ENCODE measurements at regions not wholly inside any gene's neighbourhood (a gene's known extent, or its start where the extent isn't known, plus 50 kb on each side); places are given as distances from the start of the nearest gene placed in this dataset.
A peak's percentile ranks its signal among the peaks of the same experiment; 100 is the strongest.

DNA sequence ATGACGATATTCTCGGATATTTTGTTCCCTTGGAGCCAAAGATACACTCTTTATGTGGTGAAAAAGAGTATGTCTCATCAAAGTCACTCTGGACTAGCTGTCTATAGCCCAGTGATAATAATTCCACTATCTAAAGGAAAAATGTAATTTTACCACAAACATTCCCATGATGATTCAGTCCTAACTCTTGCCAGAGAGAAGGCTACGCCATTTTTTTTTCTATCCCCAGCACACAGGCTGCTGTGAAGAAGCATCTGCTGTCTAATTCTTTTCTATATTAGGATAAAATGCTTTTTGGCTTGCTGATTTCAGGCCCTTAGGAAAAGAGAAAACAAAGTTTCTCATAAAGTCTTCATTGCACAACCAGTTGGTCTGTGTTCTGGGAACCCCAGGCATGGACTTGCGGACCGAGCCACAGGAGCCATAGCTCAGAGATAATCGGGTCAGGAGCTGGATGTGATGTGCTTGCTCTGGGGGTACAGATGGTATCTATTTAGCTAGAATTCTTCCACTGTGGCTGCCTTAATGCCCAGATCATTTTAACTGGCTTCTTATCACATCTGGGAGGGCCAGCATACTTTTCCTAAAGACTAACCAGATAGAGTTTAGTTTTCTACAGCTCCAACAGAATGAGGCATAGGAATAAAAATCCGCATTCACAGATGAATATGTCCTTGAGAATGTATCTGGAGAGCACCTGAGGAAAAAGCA lies 683.7 kb upstream of the ID4 start:
- TF ChIP-seq GATA2 (IDR thresholded peaks at IDR 0.05; ENCODE audit: low read depth, low read length) (0 out of 2 replicates have a peak, but pooled peaks have one; percentile 15), GATA3 (IDR thresholded peaks at IDR 0.05; ENCODE audit: low read depth, low read length) (no peak)
